ENCODE measurements at regions not wholly inside any gene's neighbourhood (a gene's known extent, or its start where the extent isn't known, plus 50 kb on each side); places are given as distances from the start of the nearest gene placed in this dataset.
A peak's percentile ranks its signal among the peaks of the same experiment; 100 is the strongest.

- Histone ChIP-seq H3K27ac (no peak overlapping the region), H3K4me3 (no peak overlapping the region), H3K4me1 (no peaks in the 10 kb centered on the region), H3K9me3 (peaks cover 0 to 44% (median 28%) of the 10 kb centered on the region in 8 donors), H3K27me3 (replicated peaks in 1 of 7) (no peaks in the 10 kb centered on the region), H3K36me3 (no peaks in the 10 kb centered on the region)
- no peak for DNase-seq
- TF ChIP-seq POLR2AphosphoS5 (IDR thresholded peaks at IDR 0.05) (no peak), POLR2A (IDR thresholded peaks at IDR 0.05) (no peak)
- intact Hi-C loops (cut with DNase I; ENCODE audit: low total_unique reads) = no loop called here
- WGBS, 5 donors = 87 to 97% (median 95%) methylated on average over 3 of the region's 3 CpGs
Observed at GRCh38 chr12:86523844-86524243, 267.7 kb upstream of the MGAT4C start.

- Histone ChIP-seq H3K4me1 (no peaks in the 10 kb centered on the region), H3K4me3 (no peak overlapping the region), H3K9me3 (peaks cover 0 to 44% (median 28%) of the 10 kb centered on the region in 8 donors), H3K27ac (no peak overlapping the region), H3K27me3 (replicated peaks in 1 of 7) (no peaks in the 10 kb centered on the region), H3K36me3 (no peaks in the 10 kb centered on the region)
- 50 to 79% (median 70%) methylated on average over 1 of the region's 1 CpG for WGBS, 5 donors
- intact Hi-C loops (cut with DNase I; ENCODE audit: low total_unique reads) = no loop called here
- DNase-seq = no peak
- TF ChIP-seq POLR2A (IDR thresholded peaks at IDR 0.05) (no peak), POLR2AphosphoS5 (IDR thresholded peaks at IDR 0.05) (no peak), CTCF (IDR thresholded peaks at IDR 0.05 in 8 of 11, conservative IDR thresholded peaks at IDR 0.05 in 3 of 11) (no peak)
Observed at GRCh38 chr12:86521870-86522269, 265.7 kb upstream of the MGAT4C start.

- Histone ChIP-seq H3K27me3 (replicated peaks in 1 of 7) (no peaks in the 10 kb centered on the region), H3K4me1 (peaks cover 0 to 9% (median 5%) of the 10 kb centered on the region in 6 donors), H3K27ac (peak overlapping the region in 2 of 8 donors; percentile 12 to 19), H3K36me3 (no peaks in the 10 kb centered on the region), H3K9me3 (peaks cover 0 to 9% (median 0%) of the 10 kb centered on the region in 8 donors), H3K4me3 (no peak overlapping the region)
- 56 to 71% (median 65%) methylated on average over 2 of the region's 2 CpGs for WGBS, 5 donors
- no peak for TF ChIP-seq POLR2AphosphoS5 (IDR thresholded peaks at IDR 0.05)
- no peak for TF ChIP-seq CTCF (IDR thresholded peaks at IDR 0.05 in 8 of 11, conservative IDR thresholded peaks at IDR 0.05 in 3 of 11)
- no peak for TF ChIP-seq POLR2A (IDR thresholded peaks at IDR 0.05)
- intact Hi-C loops (cut with DNase I; ENCODE audit: low total_unique reads) = no loop called here
- no peak for DNase-seq
Observed at GRCh38 chr12:86513226-86513625, 257.0 kb upstream of the MGAT4C start.

- Histone ChIP-seq H3K4me3 (no peak overlapping the region), H3K36me3 (no peaks in the 10 kb centered on the region), H3K4me1 (no peaks in the 10 kb centered on the region), H3K27ac (no peak overlapping the region), H3K9me3 (no peaks in the 10 kb centered on the region), H3K27me3 (replicated peaks in 1 of 7) (no peaks in the 10 kb centered on the region)
- TF ChIP-seq CTCF (IDR thresholded peaks at IDR 0.05 in 8 of 11, conservative IDR thresholded peaks at IDR 0.05 in 3 of 11) (no peak), POLR2A (IDR thresholded peaks at IDR 0.05) (no peak), POLR2AphosphoS5 (IDR thresholded peaks at IDR 0.05) (no peak)
- intact Hi-C loops (cut with DNase I; ENCODE audit: low total_unique reads) = no loop called here
- no peak for DNase-seq
- WGBS, 5 donors = 34 to 67% (median 46%) methylated on average over 1 of the region's 1 CpG
Observed at GRCh38 chr12:86496595-86496994, 240.4 kb upstream of the MGAT4C start.

- peaks cover 0 to 25% (median 8%) of the 10 kb centered on the region in 8 donors for H3K9me3 ChIP-seq
- H3K4me1 ChIP-seq = no peaks in the 10 kb centered on the region
- H3K36me3 ChIP-seq = no peaks in the 10 kb centered on the region
- no peaks in the 10 kb centered on the region for H3K27me3 ChIP-seq (replicated peaks in 1 of 7)
- TF ChIP-seq POLR2A (IDR thresholded peaks at IDR 0.05) (no peak), CTCF (IDR thresholded peaks at IDR 0.05 in 8 of 11, conservative IDR thresholded peaks at IDR 0.05 in 3 of 11) (no peak), POLR2AphosphoS5 (IDR thresholded peaks at IDR 0.05) (no peak)
- intact Hi-C loops (cut with DNase I; ENCODE audit: low total_unique reads) = no loop called here
- H3K27ac ChIP-seq = no peak overlapping the region
- WGBS, 5 donors = 75 to 100% (median 82%) methylated on average over 4 of the region's 4 CpGs
- no peak for DNase-seq
- H3K4me3 ChIP-seq = no peak overlapping the region
Observed at GRCh38 chr12:86484473-86484872, 228.3 kb upstream of the MGAT4C start.
